NCI-H2081 (cell line): ENCODE measurements at regions not wholly inside any gene's neighbourhood (a gene's known extent, or its start where the extent isn't known, plus 50 kb on each side); places are given as distances from the start of the nearest gene placed in this dataset.

Source experiments
- DNase-seq, 2 experiments: peaks; one replicate each; lab custom pipeline; 2025; lab: John Stamatoyannopoulos, UW

- DNase-seq, result peak; percentile 49 to 85
Observed at GRCh38 chr10:47190301-47190700, 109.7 kb upstream of the GDF10 start.

GRCh38 chr10:47190802-47191450, 109.1 kb upstream of the GDF10 start:
- DNase-seq, result no peak

GRCh38 chr10:47192273-47192672, 107.7 kb upstream of the GDF10 start:
- no peak for DNase-seq

- DNase-seq, result no peak
Observed at GRCh38 chr10:47193666-47194065, 106.3 kb upstream of the GDF10 start.

- no peak for DNase-seq
Observed at GRCh38 chr10:47195274-47195885, 104.6 kb upstream of the GDF10 start.

- DNase-seq, result no peak
Observed at GRCh38 chr10:47196691-47197090, 103.3 kb upstream of the GDF10 start.

- no peak for DNase-seq
Observed at GRCh38 chr10:47198221-47198620, 101.8 kb upstream of the GDF10 start.

GRCh38 chr10:47205192-47205591, 94.8 kb upstream of the GDF10 start:
- no peak for DNase-seq

- no peak for DNase-seq
Observed at GRCh38 chr10:47206449-47207280, 93.3 kb upstream of the GDF10 start.

GRCh38 chr10:47207281-47207615, 92.7 kb upstream of the GDF10 start:
- DNase-seq, result no peak

GRCh38 chr10:47207894-47208469, 92.0 kb upstream of the GDF10 start:
- no peak for DNase-seq

- DNase-seq, result no peak
Observed at GRCh38 chr10:47209466-47209865, 90.5 kb upstream of the GDF10 start.

GRCh38 chr10:47214520-47214919, 85.5 kb upstream of the GDF10 start:
- DNase-seq, result no peak

GRCh38 chr10:47217113-47217512, 82.9 kb upstream of the GDF10 start:
- no peak for DNase-seq

- no peak for DNase-seq
Observed at GRCh38 chr10:47218803-47219202, 81.2 kb upstream of the GDF10 start.

GRCh38 chr10:47222461-47222860, 77.5 kb upstream of the GDF10 start:
- DNase-seq, result no peak

GRCh38 chr10:47223236-47223635, 76.8 kb upstream of the GDF10 start:
- DNase-seq, result no peak

- DNase-seq, result no peak
Observed at GRCh38 chr10:47224546-47225218, 75.3 kb upstream of the GDF10 start.

GRCh38 chr10:47225219-47225927, 74.6 kb upstream of the GDF10 start:
- no peak for DNase-seq

GRCh38 chr10:47225928-47226645, 73.9 kb upstream of the GDF10 start:
- no peak for DNase-seq

- DNase-seq, result no peak
Observed at GRCh38 chr10:47230482-47230881, 69.5 kb upstream of the GDF10 start.
